SK-N-MC (cell line): ENCODE measurements at regions not wholly inside any gene's neighbourhood (a gene's known extent, or its start where the extent isn't known, plus 50 kb on each side); places are given as distances from the start of the nearest gene placed in this dataset.

ENCODE experiments used
- EZH2 ChIP-seq: fragments of 200-600 bp; sonication (generic); IDR thresholded peaks from one replicate; pipeline ENCODE4 v1.6.1; 2017; ENCODE audit warnings: antibody characterized with exemption
- FOXP2 ChIP-seq: optimal IDR thresholded peaks from 2 replicates; pipeline ENCODE3; 2011; ENCODE audit warnings: mild to moderate bottlenecking, moderate library complexity; ENCODE audit not compliant: insufficient read depth; ENCODE audit errors: extremely low read length, control extremely low read depth
- POLR2AphosphoS5 ChIP-seq: IDR thresholded peaks from 2 replicates; pipeline ENCODE4 v1.6.1; 2012; ENCODE audit warnings: mild to moderate bottlenecking, low read depth, low read length, borderline replicate concordance

DNA sequence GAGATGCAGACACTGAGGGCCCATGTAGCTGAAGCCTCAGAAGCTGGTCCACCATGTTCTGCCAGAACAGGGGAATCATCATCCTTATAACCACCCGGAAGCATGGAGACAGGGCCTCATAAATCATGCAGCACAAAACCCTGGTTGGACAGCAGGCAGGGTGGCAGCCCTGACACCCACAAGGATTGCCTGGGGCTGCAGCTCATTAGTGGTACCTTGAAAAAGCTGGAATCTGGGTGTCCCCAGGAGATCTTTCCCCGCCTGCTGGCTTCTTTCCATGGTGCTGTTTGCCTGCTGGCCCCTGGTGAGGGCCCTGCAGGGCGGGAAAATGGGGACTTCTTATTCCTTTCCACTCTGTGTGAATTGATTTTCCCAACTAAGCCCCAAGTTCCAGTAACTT is 50.6 kb upstream of the GGTLC1 start:
- TF ChIP-seq EZH2 = no peak
- no peak for TF ChIP-seq POLR2AphosphoS5
- no peak for TF ChIP-seq FOXP2
